ENCODE measurements at regions not wholly inside any gene's neighbourhood (a gene's known extent, or its start where the extent isn't known, plus 50 kb on each side); places are given as distances from the start of the nearest gene placed in this dataset.

DNA sequence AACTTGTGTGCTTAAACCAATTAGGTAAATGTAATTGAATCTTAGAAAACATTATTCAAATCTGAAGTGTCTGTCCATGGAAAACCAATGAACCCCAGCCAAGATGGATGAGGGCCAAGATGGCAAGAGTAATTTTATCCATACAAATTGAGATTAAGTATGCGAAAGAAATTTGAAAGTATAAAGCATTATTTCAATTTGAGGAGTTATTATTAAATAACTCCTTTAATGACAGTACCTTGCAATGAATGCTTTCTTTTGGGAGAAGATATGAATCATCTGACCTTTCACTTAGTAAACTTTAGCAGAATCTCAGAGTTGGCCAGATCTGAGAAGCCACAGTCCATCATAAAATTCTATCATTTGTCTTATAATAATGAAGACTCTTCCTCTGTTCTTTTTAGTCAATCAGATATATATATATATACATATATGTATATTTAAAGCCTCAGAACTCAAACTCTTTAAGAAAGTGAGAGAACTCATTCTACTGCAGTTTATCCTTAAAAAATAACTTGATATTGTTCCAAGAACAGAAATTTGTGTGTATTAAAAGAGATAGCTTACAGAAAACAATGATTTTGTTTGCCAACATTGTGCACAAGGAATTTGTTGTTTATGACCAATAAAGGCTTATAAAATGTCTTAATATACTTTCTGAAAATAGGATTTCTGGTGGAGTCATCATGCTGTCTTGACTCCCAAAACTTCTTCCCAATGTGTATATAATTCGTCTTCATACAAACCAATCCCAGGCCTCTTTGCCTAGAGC lies 434.8 kb upstream of the THBS1 start:
- in situ Hi-C loops (cut with HindIII; ENCODE audit: extremely low pct_ligation_motif_present, low pct_unique_long_range_greater_than_20kb) (no loop called here), intact Hi-C loops (cut with micrococcal nuclease; ENCODE audit: unreplicated experiment) (no loop called here)
- Histone ChIP-seq H3K36me3 (replicated peaks in 1 of 2; ENCODE audit: control insufficient read depth in 1 of 2, insufficient read depth in 2 of 2, low read length in 2 of 2) (no peaks in the 10 kb centered on the region), H3K79me2 (ENCODE audit: insufficient read depth, low read length) (no peaks in the 10 kb centered on the region), H3K4me2 (ENCODE audit: low read depth, low read length) (no peak overlapping the region), H3K4me3 (replicated peaks in 1 of 3; ENCODE audit: insufficient read depth in 1 of 3, low read depth in 2 of 3, low read length in 3 of 3) (no peak overlapping the region), H2AFZ (ENCODE audit: low read length) (no peak overlapping the region), H3K9ac (ENCODE audit: insufficient read depth, low read depth, low read length) (no peak overlapping the region), H3K27me3 (ENCODE audit: control insufficient read depth in 1 of 2, insufficient read depth in 2 of 2, low read length in 2 of 2) (no peaks in the 10 kb centered on the region), H3K9me3 (ENCODE audit: low read length) (no peaks in the 10 kb centered on the region), H4K20me1 (ENCODE audit: insufficient read depth, low read length) (no peaks in the 10 kb centered on the region), H3K4me1 (ENCODE audit: insufficient read depth, low read length) (peaks cover 26% of the 10 kb centered on the region), H3K27ac (ENCODE audit: extremely low read length, insufficient read depth, low read length) (no peak overlapping the region)
- ChIA-PET POLR2A (no interaction called here), CTCF (ENCODE audit: low intra/inter-chr PET ratio, low total read pairs) (no interaction called here)
- 81% methylated on average over 2 of the region's 2 CpGs for WGBS (ENCODE audit: low lambda C conversion rate)
- FAIRE-seq (no peak), DNase-seq (ENCODE audit: low spot score) (no peak), ATAC-seq (no peak)
- TF ChIP-seq, protein P1, sequence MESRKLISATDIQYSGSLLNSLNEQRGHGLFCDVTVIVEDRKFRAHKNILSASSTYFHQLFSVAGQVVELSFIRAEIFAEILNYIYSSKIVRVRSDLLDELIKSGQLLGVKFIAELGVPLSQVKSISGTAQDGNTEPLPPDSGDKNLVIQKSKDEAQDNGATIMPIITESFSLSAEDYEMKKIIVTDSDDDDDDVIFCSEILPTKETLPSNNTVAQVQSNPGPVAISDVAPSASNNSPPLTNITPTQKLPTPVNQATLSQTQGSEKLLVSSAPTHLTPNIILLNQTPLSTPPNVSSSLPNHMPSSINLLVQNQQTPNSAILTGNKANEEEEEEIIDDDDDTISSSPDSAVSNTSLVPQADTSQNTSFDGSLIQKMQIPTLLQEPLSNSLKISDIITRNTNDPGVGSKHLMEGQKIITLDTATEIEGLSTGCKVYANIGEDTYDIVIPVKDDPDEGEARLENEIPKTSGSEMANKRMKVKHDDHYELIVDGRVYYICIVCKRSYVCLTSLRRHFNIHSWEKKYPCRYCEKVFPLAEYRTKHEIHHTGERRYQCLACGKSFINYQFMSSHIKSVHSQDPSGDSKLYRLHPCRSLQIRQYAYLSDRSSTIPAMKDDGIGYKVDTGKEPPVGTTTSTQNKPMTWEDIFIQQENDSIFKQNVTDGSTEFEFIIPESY (CRISPR knock-in tag; IDR thresholded peaks at IDR 0.05): no peak
- no TSS peak for BruUV-seq (replicated peaks)

DNA sequence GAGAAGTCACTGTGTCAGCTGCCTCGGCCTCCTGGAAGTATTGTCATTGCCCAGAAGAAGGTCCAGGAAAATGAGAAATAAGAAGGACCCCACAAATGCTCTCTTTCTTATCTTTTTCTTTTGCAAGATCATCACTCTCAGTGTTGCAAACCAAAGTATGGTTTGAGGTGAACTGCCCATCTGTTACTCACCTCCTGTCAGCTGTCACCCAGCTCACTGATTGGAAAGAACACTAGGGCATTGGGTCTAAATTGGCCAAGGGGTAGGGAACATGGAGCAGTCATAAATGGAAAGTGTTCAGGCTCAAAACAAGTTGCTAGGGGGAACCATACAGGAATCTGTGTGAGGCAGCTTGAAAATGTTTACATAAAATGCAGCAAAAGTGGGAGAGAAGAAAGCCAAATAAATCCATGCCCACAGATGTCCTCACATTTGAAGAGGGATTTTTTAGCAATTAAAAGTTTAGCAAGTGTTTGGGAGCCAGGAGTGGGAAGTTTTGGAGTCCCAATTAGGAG lies 431.2 kb upstream of the THBS1 start:
- WGBS (ENCODE audit: low lambda C conversion rate): 47% methylated on average over 1 of the region's 1 CpG
- Histone ChIP-seq H3K36me3 (replicated peaks in 1 of 2; ENCODE audit: control insufficient read depth in 1 of 2, insufficient read depth in 2 of 2, low read length in 2 of 2) (no peaks in the 10 kb centered on the region), H2AFZ (ENCODE audit: low read length) (no peak overlapping the region), H3K4me1 (ENCODE audit: insufficient read depth, low read length) (peaks cover 22% of the 10 kb centered on the region), H3K9ac (ENCODE audit: insufficient read depth, low read depth, low read length) (no peak overlapping the region), H3K27me3 (ENCODE audit: control insufficient read depth in 1 of 2, insufficient read depth in 2 of 2, low read length in 2 of 2) (no peaks in the 10 kb centered on the region), H3K4me2 (ENCODE audit: low read depth, low read length) (no peak overlapping the region), H3K79me2 (ENCODE audit: insufficient read depth, low read length) (no peaks in the 10 kb centered on the region), H3K27ac (ENCODE audit: extremely low read length, insufficient read depth, low read length) (no peak overlapping the region), H3K9me3 (ENCODE audit: low read length) (no peaks in the 10 kb centered on the region), H4K20me1 (ENCODE audit: insufficient read depth, low read length) (no peaks in the 10 kb centered on the region), H3K4me3 (replicated peaks in 1 of 3; ENCODE audit: insufficient read depth in 1 of 3, low read depth in 2 of 3, low read length in 3 of 3) (no peak overlapping the region)
- DNase-seq (ENCODE audit: low spot score): no peak
- ChIA-PET CTCF (ENCODE audit: low intra/inter-chr PET ratio, low total read pairs) (no interaction called here), POLR2A (no interaction called here)
- no peak for TF ChIP-seq TGIF2 (CRISPR knock-in tag; IDR thresholded peaks at IDR 0.05)
- TF ChIP-seq THAP11 (CRISPR knock-in tag; IDR thresholded peaks at IDR 0.05): no peak
- TF ChIP-seq, protein P2, sequence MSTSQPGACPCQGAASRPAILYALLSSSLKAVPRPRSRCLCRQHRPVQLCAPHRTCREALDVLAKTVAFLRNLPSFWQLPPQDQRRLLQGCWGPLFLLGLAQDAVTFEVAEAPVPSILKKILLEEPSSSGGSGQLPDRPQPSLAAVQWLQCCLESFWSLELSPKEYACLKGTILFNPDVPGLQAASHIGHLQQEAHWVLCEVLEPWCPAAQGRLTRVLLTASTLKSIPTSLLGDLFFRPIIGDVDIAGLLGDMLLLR (CRISPR knock-in tag; IDR thresholded peaks at IDR 0.05): no peak
- TF ChIP-seq ZNF713 (CRISPR knock-in tag; IDR thresholded peaks at IDR 0.05): no peak
- intact Hi-C loops (cut with micrococcal nuclease; ENCODE audit: unreplicated experiment) (no loop called here), in situ Hi-C loops (cut with HindIII; ENCODE audit: extremely low pct_ligation_motif_present, low pct_unique_long_range_greater_than_20kb) (no loop called here)
- ATAC-seq: no peak
- no TSS peak for BruUV-seq (replicated peaks)
- no peak for FAIRE-seq
